ENCODE measurements at regions not wholly inside any gene's neighbourhood (a gene's known extent, or its start where the extent isn't known, plus 50 kb on each side); places are given as distances from the start of the nearest gene placed in this dataset.
"Not testable (repeated sequence)": the region's sequence is repeated elsewhere in the genome, so short reads cannot be mapped to it uniquely, and the experiment has no call there.

DNA sequence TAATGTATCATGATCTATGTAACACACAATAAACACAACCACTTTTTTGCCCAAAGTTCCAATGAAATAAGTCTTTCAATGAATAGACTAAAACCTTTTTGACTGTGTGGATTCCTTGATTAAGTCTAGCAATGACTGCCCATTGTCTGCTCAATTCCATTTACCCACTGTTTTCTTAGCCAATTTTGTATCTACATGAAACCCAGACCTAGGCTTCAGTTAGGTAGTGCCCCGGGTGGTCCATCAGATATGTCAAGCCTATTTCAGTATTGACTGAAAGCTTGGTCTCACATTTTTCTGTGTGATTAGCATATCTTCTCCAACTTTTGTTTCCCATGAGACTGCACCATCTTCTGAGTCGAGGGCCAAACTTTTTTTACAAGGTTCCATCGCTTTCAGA lies 615.0 kb downstream of the C6orf118 start:
- DNase-seq (ENCODE audit: low read depth), result no peak

GRCh38 chr6:164693944-164694343 lies 615.5 kb downstream of the C6orf118 start:
- no peak for DNase-seq (ENCODE audit: low read depth)

- no peak for DNase-seq (ENCODE audit: low read depth)
Measured at GRCh38 chr6:164692772-164693510, 616.5 kb downstream of the C6orf118 start.

- DNase-seq (ENCODE audit: low read depth), result no peak
Measured at GRCh38 chr6:164690702-164691500, 618.5 kb downstream of the C6orf118 start.

GRCh38 chr6:164690241-164690640 lies 619.2 kb downstream of the C6orf118 start:
- no peak for DNase-seq (ENCODE audit: low read depth)

DNA sequence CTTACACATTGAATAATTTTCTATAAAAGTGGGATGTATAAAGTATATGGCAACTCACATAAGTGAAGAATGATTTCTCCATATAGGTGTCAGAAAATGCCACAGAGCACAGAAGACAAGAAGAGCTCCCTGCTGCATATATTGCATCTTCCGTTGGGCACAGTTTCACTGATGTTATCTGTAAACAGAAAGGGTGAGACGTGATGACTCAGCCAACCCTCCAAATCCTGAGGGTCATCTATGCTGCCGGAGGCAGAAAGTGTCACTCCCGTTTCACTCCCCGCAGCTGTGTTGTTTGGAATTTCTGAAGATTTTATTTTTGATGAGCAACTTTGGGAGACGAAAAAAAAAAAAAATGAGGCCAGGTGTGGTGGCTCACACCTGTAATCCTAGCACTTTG lies 644.1 kb downstream of the C6orf118 start:
- DNase-seq (ENCODE audit: low read depth), result no peak

- DNase-seq (ENCODE audit: low read depth), result no peak
Measured at GRCh38 chr6:164663634-164664033, 645.8 kb downstream of the C6orf118 start.

DNA sequence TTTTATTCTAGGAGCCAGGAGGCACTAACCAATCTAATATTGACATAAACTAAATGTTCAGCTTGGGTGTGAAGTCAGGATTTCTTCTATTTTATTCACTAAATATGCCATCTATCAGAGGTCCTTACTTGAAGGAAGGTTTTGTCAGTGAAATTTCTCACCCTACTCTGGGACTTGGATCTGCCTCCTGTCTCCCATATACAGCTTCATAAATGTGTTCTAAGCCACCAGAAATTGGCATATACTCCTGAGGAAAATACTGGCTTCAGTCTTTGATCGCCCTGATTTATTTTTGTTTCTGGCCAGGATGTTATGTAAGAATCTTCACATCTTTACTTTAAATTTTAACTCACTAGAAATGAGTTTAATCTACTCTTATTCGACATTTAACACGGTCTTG lies 647.7 kb downstream of the C6orf118 start:
- no peak for DNase-seq (ENCODE audit: low read depth)

DNA sequence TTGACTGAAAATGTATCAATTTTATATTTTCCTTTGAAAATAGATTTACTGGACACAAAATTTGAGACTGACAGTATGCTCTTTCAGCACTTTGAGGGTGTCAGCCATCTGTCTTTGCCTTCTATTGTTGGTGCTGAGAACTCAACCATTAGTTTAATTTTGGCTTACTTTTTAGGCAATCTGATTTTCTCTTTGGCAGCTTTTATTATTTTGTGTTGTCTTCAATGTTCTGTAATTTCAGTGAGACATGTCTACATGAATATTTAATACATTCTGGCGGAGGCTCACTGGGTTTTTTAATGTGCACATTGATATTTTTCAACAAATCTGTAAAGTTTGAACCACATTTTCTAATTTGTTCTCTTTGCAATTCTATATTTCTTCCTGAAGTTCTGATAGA lies 648.6 kb downstream of the C6orf118 start:
- no peak for DNase-seq (ENCODE audit: low read depth)

DNA sequence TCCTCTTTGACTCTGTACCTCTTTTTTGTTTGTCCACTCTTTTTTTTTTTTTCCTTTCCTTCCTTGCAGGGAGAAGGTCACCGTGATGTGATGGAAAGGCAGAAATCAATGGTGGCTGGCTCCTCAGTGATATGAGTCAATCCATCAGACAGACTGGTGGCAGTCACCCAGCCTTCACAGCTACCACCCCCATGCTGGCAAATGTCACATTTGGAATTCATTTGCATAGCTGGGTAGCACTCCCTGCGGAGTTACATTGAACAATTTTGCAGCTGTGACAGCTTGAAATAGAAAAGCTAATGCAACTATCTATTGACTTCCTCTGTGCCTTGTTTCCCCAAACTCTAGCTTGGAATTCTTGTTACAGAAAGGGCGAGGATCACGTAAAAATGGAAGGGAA lies 668.4 kb downstream of the C6orf118 start:
- DNase-seq (ENCODE audit: low read depth), result no peak

DNA sequence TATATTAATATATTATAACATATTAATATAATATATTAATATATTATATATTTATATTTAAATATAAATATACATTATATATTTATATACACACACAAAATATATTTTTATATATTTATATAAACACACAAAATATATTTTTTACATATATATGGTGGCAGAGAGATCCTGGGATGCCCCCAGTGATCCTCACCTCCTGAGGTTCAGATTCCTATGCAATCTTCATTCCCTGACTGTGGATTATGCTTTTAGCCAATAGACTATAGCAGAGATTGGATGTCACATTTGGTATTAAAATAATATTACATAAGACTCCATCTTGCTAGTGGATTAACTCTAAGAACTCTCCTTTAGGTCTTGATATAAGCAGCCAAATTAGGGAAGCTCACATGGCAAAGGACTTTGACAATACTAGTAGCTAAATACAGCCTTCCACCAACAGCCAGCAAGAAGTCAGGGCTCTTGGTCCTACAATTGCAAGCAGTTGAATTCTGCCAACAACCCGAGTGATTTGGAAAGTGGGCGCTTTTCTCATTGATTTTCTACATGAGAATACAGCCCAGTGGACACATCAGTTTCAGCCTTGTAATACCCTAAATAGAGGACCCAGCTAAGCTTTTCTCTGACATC lies 681.0 kb downstream of the C6orf118 start:
- DNase-seq (ENCODE audit: low read depth), result no peak

DNA sequence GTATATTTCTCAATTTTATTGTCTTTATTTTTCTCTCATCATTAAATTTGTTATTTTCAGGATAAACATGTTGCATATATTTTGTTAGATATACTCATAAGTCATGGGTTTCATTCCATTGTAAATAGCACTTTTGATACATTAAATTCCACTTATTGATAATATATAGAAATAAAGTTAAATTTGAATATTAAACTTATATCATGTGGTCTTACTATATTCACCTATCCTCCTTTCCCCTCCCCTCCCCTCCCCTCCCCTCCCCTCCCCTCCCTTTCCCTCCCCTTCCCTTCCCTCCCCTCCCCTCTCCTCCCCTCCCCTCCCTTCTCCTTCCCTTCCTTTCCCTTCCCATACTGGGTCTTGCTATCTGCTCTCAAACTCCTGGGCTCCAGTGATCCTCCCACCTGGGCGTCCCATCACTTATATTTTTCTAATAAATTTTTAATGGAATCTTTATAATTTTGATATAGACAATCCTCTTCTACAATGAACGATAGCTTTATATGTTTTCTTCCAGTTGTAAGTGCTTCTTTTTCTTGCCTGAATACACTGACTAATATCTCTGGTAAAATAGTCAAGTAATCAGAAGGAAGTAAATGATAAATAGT lies 692.4 kb downstream of the C6orf118 start:
- no peak for DNase-seq (ENCODE audit: low read depth)

DNA sequence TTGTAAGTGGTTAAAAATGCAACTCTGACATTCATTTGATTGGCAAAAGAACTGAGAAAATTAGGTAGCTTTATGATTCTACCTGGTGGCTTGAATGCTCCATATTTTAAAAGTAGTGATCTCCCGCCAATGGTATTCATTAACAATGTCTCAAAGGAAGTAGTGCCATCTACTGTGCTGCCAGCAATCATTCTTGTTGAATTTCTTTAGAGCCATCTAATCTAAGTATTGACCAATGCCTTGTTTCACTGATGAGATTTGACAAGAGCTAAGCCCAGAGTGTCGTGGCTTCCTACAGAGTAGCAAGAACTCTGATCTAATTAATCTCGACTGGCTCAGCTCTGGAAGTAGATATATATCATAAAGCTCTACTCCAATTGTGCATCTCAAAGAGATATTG lies 696.7 kb downstream of the C6orf118 start:
- no peak for DNase-seq (ENCODE audit: low read depth)

DNA sequence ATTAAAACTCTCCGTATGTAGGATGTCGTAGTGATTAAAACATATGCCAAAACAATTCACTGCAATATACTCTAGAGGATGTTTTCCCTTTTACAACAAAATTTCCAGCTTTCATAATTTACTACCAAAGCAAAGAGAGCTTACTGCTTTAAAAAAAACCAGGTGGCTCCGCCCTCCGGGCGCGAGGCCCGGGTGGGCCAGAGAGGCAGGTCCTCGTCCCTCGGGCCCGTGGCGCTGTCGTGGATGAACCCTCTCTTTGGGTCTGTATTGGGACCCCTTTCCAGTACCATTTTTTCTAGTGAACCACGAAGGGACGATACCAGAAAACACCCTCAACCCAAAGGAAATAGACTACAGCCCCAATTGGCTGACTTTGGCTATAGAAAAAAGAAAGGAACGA lies 698.5 kb downstream of the C6orf118 start:
- not testable (repeated sequence) for DNase-seq (ENCODE audit: low read depth)

GRCh38 chr6:164602415-164602814 lies 707.0 kb downstream of the C6orf118 start:
- not testable (repeated sequence) for DNase-seq (ENCODE audit: low read depth)

- DNase-seq (ENCODE audit: low read depth), result no peak
Measured at GRCh38 chr6:164581563-164581962, 727.8 kb downstream of the C6orf118 start.

DNA sequence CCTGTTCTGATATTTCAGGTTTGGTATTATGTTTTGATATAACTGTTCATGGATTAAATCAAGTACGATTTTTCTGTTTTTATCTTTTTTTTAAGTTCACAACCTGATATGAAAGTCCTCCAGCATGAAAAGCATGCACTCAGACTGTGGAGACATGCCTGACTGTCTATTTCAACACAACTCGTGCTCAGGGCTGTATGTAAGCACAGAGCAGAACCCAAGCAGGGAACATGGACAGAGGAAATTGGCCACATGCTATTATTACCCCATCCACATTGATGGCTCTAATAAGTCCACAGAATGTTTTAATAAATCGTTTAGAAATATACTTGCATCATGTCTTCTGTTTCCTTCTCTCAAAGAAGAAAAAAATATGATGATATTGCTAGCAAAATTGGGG lies 730.4 kb downstream of the C6orf118 start:
- no peak for DNase-seq (ENCODE audit: low read depth)

DNA sequence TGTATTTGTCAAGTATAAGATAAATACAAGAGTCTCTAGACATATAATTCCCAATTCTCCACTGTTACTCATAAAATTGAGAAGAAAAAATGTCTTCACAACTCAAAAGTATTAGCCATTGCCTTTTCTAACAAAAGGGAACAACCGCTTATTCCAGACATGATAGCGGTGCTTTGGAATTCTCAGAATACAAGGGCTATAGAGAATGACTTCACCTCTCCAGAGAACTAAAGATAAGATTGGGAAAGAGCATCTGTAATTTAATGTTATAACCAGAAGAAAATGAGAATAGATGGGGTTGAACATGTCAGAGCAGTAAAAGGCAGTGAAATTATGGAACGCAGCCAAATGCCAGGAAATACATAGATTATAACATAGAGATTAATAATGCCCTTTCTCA lies 730.8 kb downstream of the C6orf118 start:
- no peak for DNase-seq (ENCODE audit: low read depth)

GRCh38 chr6:164570801-164571200 lies 738.6 kb downstream of the C6orf118 start:
- DNase-seq (ENCODE audit: low read depth), result no peak

GRCh38 chr6:164569509-164569908 lies 739.9 kb downstream of the C6orf118 start:
- no peak for DNase-seq (ENCODE audit: low read depth)

DNA sequence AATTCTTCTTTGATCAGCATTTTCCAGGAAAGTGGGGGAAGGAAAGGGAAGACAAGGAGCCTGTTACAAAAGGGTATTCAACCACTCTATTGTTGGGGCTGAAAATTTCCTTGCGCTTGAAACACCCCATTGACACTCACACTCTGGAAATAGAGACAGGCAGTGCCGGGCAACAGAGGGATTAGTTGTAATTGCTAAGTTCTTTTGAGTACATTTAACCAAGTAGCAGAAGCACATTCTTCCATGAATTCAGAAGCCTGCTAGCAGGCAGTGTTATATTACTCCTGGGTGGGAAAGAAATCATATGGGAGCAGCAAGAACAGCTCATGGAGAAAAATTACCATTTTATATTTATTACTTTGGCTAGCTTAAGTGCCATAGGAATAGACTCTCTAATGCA lies 745.5 kb downstream of the C6orf118 start:
- DNase-seq (ENCODE audit: low read depth), result no peak

- DNase-seq (ENCODE audit: low read depth), result no peak
Measured at GRCh38 chr6:164561656-164562055, 747.7 kb downstream of the C6orf118 start.
